ENCODE measurements at regions not wholly inside any gene's neighbourhood (a gene's known extent, or its start where the extent isn't known, plus 50 kb on each side); places are given as distances from the start of the nearest gene placed in this dataset.

DNA sequence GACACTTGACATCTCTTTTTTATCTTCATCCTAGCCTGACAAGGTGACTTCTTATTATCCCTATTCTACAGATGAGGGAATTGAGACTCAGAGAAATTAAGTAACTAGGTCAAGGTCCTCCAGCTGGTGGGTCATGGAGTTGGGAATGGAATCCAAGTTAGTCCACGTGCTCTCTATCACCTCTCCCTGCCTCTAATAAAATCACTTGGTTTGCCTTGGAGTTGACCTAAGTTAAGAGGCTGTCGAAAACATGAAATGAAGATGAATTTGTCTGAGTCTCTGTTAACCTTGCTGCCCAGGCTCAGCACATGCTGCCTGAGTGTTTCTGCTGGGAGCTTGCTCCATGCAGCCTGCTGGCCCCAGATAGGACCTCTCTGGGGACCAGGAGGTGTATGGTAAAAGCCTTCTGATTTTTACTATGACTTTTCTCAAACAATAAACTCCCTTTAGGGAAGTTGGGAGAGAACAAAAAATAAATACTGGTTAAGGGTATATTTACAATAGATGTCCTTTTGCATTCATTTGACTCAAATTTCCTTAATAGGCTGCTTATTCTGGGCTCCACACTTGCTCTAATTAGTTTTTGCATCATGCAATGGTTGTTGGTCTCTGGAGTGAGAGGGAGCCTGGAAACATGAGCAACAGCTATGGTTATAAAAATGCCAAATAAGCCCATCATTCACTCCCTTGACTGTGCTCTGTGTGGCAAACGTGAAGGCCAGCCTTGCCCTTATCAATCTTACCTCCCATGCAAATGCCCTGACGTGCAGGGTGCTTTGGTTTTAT, 61.6 kb upstream of the DHX15 start:
- Histone ChIP-seq H2BK12ac (ENCODE audit: insufficient read length, low read depth, low read length) (no peak overlapping the region), H3K14ac (ENCODE audit: insufficient read depth, low read length) (no peak overlapping the region), H2BK20ac (ENCODE audit: low read depth, low read length, poor library complexity, severe bottlenecking) (no peak overlapping the region), H3K27ac (ENCODE audit: insufficient read length, low read depth, low read length) (no peak overlapping the region), H3K27me3 (ENCODE audit: insufficient read depth, low read length) (no peaks in the 10 kb centered on the region), H3K9me3 (ENCODE audit: control insufficient read depth, low read depth, low read length) (no peaks in the 10 kb centered on the region), H2BK15ac (ENCODE audit: low read depth, low read length) (no peak overlapping the region), H3K18ac (ENCODE audit: insufficient read length, low read depth, low read length) (no peak overlapping the region), H4K8ac (replicated peaks; ENCODE audit: insufficient read length, low read depth, low read length) (no peak overlapping the region), H3K79me1 (ENCODE audit: insufficient read depth, low read depth, low read length, poor library complexity, severe bottlenecking) (no peaks in the 10 kb centered on the region), H3K79me2 (ENCODE audit: insufficient read depth, low read length) (no peaks in the 10 kb centered on the region), H3T11ph (ENCODE audit: low read length) (no peak overlapping the region), H3K23ac (ENCODE audit: insufficient read length, low read depth, low read length) (no peak overlapping the region), H3K9ac (ENCODE audit: extremely low read depth, insufficient read length, low read length) (no peak overlapping the region), H3K4ac (ENCODE audit: low read depth, low read length) (no peak overlapping the region), H3K23me2 (ENCODE audit: insufficient read length, low read depth, low read length, poor library complexity, severe bottlenecking) (no peaks in the 10 kb centered on the region), H2AFZ (ENCODE audit: low read length) (no peak overlapping the region), H4K5ac (ENCODE audit: insufficient read length, low read depth, low read length) (no peak overlapping the region), H2BK5ac (ENCODE audit: insufficient read length, low read length) (no peak overlapping the region), H2BK120ac (ENCODE audit: low read depth, low read length, poor library complexity, severe bottlenecking) (no peak overlapping the region), H4K91ac (ENCODE audit: insufficient read length, low read depth, low read length) (no peak overlapping the region), H3K4me2 (ENCODE audit: insufficient read depth, insufficient read length, low read length) (no peak overlapping the region), H3K56ac (ENCODE audit: insufficient read length, low read depth, low read length) (no peak overlapping the region), H2AK5ac (ENCODE audit: insufficient read length, low read length) (no peak overlapping the region), H4K20me1 (ENCODE audit: control insufficient read depth, insufficient read depth, insufficient read length) (no peaks in the 10 kb centered on the region), H3K4me1 (ENCODE audit: insufficient read depth, low read length) (peaks cover 3% of the 10 kb centered on the region)
- Mint-ChIP-seq H3K27ac (no peak overlapping the region), H3K9me3 (no peaks in the 10 kb centered on the region), H3K4me3 (no peak overlapping the region), H3K27me3 (ENCODE audit: low read depth) (no peaks in the 10 kb centered on the region), H3K4me1 (peaks cover 24 to 35% of the 10 kb centered on the region in 2 experiments), H3K36me3 (ENCODE audit: insufficient read depth in 1 of 3, low read depth in 3 of 3) (no peaks in the 10 kb centered on the region)
- TF ChIP-seq, protein P1, sequence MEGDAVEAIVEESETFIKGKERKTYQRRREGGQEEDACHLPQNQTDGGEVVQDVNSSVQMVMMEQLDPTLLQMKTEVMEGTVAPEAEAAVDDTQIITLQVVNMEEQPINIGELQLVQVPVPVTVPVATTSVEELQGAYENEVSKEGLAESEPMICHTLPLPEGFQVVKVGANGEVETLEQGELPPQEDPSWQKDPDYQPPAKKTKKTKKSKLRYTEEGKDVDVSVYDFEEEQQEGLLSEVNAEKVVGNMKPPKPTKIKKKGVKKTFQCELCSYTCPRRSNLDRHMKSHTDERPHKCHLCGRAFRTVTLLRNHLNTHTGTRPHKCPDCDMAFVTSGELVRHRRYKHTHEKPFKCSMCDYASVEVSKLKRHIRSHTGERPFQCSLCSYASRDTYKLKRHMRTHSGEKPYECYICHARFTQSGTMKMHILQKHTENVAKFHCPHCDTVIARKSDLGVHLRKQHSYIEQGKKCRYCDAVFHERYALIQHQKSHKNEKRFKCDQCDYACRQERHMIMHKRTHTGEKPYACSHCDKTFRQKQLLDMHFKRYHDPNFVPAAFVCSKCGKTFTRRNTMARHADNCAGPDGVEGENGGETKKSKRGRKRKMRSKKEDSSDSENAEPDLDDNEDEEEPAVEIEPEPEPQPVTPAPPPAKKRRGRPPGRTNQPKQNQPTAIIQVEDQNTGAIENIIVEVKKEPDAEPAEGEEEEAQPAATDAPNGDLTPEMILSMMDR (conservative IDR thresholded peaks at IDR 0.05): no peak
- DNase-seq: no peak
- WGBS (ENCODE audit: extremely low coverage, insufficient read length, low lambda C conversion rate): no CpG with 5 or more reads among the region's 4 CpGs

Data from H9 (cell line).